GM18517 (cell line): ENCODE measurements at regions not wholly inside any gene's neighbourhood (a gene's known extent, or its start where the extent isn't known, plus 50 kb on each side); places are given as distances from the start of the nearest gene placed in this dataset.

ENCODE experiments used
- ATAC-seq: cut with Tn5 transposase; IDR thresholded peaks from one replicate; pipeline ENCODE4 v1.9.1; 2021; ENCODE audit warnings: mild to moderate bottlenecking, moderate library complexity; ENCODE audit not compliant: unreplicated experiment

GRCh38 chr2:58870704-58871103, 629.6 kb upstream of the FANCL start:
- ATAC-seq = peak; percentile 58

- no peak for ATAC-seq
Measured at GRCh38 chr2:58866946-58867345, 625.8 kb upstream of the FANCL start.

GRCh38 chr2:58866527-58866926, 625.4 kb upstream of the FANCL start:
- ATAC-seq = no peak

GRCh38 chr2:58866040-58866439, 624.9 kb upstream of the FANCL start:
- ATAC-seq = peak; percentile 42

- peak; percentile 76 for ATAC-seq
Measured at GRCh38 chr2:58865436-58865835, 624.3 kb upstream of the FANCL start.

- peak; percentile 40 for ATAC-seq
Measured at GRCh38 chr2:58862244-58862643, 621.1 kb upstream of the FANCL start.

GRCh38 chr2:58860586-58860985, 619.5 kb upstream of the FANCL start:
- ATAC-seq = no peak

GRCh38 chr2:58856100-58856499, 615.0 kb upstream of the FANCL start:
- ATAC-seq = no peak

- ATAC-seq = no peak
Measured at GRCh38 chr2:58853420-58853819, 612.3 kb upstream of the FANCL start.

- no peak for ATAC-seq
Measured at GRCh38 chr2:58852905-58853304, 611.8 kb upstream of the FANCL start.

- ATAC-seq = no peak
Measured at GRCh38 chr2:58852243-58852642, 611.1 kb upstream of the FANCL start.

- no peak for ATAC-seq
Measured at GRCh38 chr2:58851598-58851997, 610.5 kb upstream of the FANCL start.

- ATAC-seq = no peak
Measured at GRCh38 chr2:58845011-58845410, 603.9 kb upstream of the FANCL start.

GRCh38 chr2:58842501-58843155, 601.5 kb upstream of the FANCL start:
- ATAC-seq = no peak

- ATAC-seq = no peak
Measured at GRCh38 chr2:58834404-58834803, 593.3 kb upstream of the FANCL start.

GRCh38 chr2:58826795-58827194, 585.7 kb upstream of the FANCL start:
- no peak for ATAC-seq

GRCh38 chr2:58812771-58813344, 571.7 kb upstream of the FANCL start:
- ATAC-seq = no peak

- ATAC-seq = no peak
Measured at GRCh38 chr2:58805126-58805525, 564.0 kb upstream of the FANCL start.

GRCh38 chr2:58803192-58803591, 562.1 kb upstream of the FANCL start:
- ATAC-seq = peak; percentile 53

GRCh38 chr2:58800881-58801280, 559.8 kb upstream of the FANCL start:
- no peak for ATAC-seq

GRCh38 chr2:58798676-58799208, 557.6 kb upstream of the FANCL start:
- ATAC-seq = no peak

- ATAC-seq = no peak
Measured at GRCh38 chr2:58796239-58796910, 555.2 kb upstream of the FANCL start.
